ENCODE measurements at regions not wholly inside any gene's neighbourhood (a gene's known extent, or its start where the extent isn't known, plus 50 kb on each side); places are given as distances from the start of the nearest gene placed in this dataset.

- in situ Hi-C loops (cut with HindIII; ENCODE audit: low sequenced_read_pairs): no loop called here
- TF ChIP-seq CTCF (IDR thresholded peaks at IDR 0.05; ENCODE audit: low read depth, low read length, missing control alignments): no peak
- DNase-seq (ENCODE audit: low read depth): no peak
- H3K4me3 ChIP-seq (ENCODE audit: low read depth, low read length): no peak overlapping the region
Observed at GRCh38 chr20:39294137-39294725, 332.1 kb downstream of the DHX35 start.

- no peak for DNase-seq (ENCODE audit: low read depth)
- no peak overlapping the region for H3K4me3 ChIP-seq (ENCODE audit: low read depth, low read length)
- in situ Hi-C loops (cut with HindIII; ENCODE audit: low sequenced_read_pairs): no loop called here
- TF ChIP-seq CTCF (IDR thresholded peaks at IDR 0.05; ENCODE audit: low read depth, low read length, missing control alignments): no peak
Observed at GRCh38 chr20:39292193-39292736, 330.1 kb downstream of the DHX35 start.

GRCh38 chr20:39291301-39291700, 329.2 kb downstream of the DHX35 start:
- no peak for TF ChIP-seq CTCF (IDR thresholded peaks at IDR 0.05; ENCODE audit: low read depth, low read length, missing control alignments)
- no peak overlapping the region for H3K4me3 ChIP-seq (ENCODE audit: low read depth, low read length)
- peak; percentile 36 for DNase-seq (ENCODE audit: low read depth)
- in situ Hi-C loops (cut with HindIII; ENCODE audit: low sequenced_read_pairs): no loop called here

GRCh38 chr20:39290575-39290974, 328.4 kb downstream of the DHX35 start:
- H3K4me3 ChIP-seq (ENCODE audit: low read depth, low read length): no peak overlapping the region
- no peak for DNase-seq (ENCODE audit: low read depth)
- in situ Hi-C loops (cut with HindIII; ENCODE audit: low sequenced_read_pairs): no loop called here
- TF ChIP-seq CTCF (IDR thresholded peaks at IDR 0.05; ENCODE audit: low read depth, low read length, missing control alignments): no peak

GRCh38 chr20:39289831-39290230, 327.7 kb downstream of the DHX35 start:
- TF ChIP-seq CTCF (IDR thresholded peaks at IDR 0.05; ENCODE audit: low read depth, low read length, missing control alignments): no peak
- DNase-seq (ENCODE audit: low read depth): no peak
- no peak overlapping the region for H3K4me3 ChIP-seq (ENCODE audit: low read depth, low read length)
- in situ Hi-C loops (cut with HindIII; ENCODE audit: low sequenced_read_pairs): no loop called here

GRCh38 chr20:39289316-39289715, 327.2 kb downstream of the DHX35 start:
- no peak overlapping the region for H3K4me3 ChIP-seq (ENCODE audit: low read depth, low read length)
- in situ Hi-C loops (cut with HindIII; ENCODE audit: low sequenced_read_pairs): no loop called here
- no peak for DNase-seq (ENCODE audit: low read depth)
- TF ChIP-seq CTCF (IDR thresholded peaks at IDR 0.05; ENCODE audit: low read depth, low read length, missing control alignments): no peak
